GM18861 (cell line): ENCODE measurements at regions not wholly inside any gene's neighbourhood (a gene's known extent, or its start where the extent isn't known, plus 50 kb on each side); places are given as distances from the start of the nearest gene placed in this dataset.
A peak's percentile ranks its signal among the peaks of the same experiment; 100 is the strongest.
"Not testable (repeated sequence)": the region's sequence is repeated elsewhere in the genome, so short reads cannot be mapped to it uniquely, and the experiment has no call there.

Experiments
- ATAC-seq: cut with Tn5 transposase; IDR thresholded peaks from one replicate; pipeline ENCODE4 v1.9.1; 2021; ENCODE audit not compliant: unreplicated experiment

DNA sequence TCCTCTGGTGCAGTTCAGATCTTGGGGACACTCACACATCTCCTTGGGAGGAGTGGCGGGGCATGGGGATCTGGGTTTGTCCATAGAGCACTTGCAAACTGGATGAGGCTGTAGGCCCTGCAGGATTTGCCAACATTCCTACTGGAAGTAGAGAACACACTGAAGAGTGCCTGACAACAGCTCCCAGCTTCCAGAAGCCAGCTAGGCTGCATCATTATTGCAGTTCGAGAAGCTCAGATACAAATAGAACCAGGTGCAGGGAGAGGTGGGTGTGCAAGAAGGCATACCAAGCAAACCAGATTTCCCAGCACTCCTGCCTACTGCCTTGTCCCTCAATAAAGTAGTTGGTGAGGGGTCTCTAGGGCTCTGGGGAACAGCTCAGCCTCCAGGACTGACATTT lies 52.5 kb downstream of the RHOB start:
- ATAC-seq, result no peak

DNA sequence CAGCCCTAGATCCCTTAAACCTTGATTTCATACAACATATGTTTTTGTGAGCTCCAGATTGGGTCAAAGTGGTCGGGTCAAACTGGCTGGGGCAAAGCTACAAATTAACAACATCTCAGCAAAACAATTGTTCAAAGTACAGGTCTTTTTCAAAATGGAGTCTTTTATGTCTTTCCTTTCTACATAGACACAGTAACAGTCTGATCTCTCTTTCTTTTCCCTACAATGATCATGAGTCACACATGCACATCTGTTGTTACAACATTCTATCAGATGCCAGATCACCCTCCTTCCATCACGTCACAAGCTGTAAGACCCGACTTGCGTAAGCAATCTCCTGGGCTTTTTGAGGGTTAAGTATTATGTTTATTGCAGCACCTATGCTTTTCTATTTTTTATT lies 55.1 kb downstream of the RHOB start:
- ATAC-seq, result no peak

DNA sequence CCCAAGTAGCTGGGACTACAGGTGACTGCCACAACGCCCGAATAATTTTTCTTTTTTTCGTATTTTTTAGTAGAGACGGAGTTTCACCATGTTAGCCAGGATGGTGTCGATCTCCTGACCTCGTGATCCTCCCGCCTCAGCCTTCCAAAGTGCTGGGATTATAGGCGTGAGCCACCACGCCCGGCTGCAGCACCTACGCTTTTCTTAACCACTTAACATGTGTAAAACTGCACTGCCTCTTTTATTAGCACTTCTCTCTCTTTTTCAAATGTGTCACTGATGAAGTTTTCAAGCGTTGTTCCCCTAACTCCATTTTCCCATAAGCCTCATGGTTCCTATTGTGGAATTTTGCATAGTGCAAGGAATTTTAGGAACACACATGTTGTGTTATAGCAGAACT lies 55.6 kb downstream of the RHOB start:
- not testable (repeated sequence) for ATAC-seq

DNA sequence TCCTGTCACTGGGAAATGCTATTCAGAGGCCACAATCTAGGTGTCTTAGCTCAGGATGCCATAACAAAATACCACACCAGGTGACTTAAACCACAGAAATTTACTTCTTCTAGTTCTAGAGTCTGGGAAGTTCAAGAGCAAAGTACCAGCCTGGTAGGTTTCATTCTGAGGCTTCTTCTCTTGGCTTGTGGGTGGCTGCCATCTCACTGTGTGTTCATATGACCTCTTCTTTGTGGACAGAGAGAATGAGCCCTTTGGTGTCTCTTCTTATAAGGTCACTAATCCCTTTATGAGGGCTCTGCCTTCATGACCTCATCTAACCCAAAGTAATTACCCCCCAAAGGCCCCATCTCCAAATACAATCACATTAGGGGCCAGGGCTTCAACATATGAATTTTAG lies 57.3 kb downstream of the RHOB start:
- ATAC-seq, result no peak

DNA sequence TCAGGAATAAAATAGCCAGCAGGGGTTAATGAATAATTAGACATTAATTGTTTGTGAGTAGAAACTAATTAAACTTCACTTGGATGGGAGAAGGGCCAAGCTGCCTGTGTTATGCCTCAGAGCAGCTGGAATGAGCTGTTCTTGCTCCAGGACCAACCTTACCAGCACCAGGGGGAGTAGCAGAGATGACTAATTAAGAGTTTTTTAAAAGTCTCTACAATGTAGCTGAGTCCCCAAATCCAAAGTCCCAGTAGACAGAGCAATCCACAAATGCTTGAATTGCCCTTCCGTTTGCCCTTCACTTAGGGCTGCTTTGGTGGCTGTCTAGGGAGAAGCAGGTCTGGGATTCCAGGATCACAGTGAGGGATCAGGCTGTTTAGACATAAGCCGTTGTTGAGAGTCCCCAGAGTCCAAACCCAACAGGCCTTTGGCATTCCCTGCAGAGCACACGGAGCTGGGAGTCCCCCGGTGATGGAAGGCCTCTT lies 59.4 kb downstream of the RHOB start:
- no peak for ATAC-seq

DNA sequence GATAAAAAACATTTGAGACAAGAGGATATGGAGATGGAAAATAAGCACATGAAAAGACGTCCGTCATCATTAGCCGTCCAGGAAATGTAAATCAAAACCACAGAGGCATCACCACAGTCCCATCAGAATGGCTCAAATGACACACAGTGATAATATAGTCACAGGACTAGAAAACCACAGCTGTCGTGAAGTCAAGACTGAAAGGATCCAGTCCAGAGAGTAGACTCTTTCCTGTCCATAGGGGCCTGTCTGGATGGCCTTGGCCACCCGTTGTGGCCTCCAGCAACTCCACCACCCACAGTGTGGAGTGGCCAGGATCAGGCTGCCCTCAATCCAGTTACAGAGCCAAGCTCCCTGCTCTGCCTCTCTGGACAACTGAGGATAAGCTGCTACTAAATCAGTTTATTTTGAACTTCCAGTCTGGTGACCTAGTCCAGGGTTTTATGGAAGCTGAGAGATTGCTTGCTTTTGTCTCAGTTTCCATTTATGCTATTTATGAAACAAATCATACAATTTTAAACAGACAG lies 60.4 kb downstream of the RHOB start:
- peak; percentile 98 for ATAC-seq

DNA sequence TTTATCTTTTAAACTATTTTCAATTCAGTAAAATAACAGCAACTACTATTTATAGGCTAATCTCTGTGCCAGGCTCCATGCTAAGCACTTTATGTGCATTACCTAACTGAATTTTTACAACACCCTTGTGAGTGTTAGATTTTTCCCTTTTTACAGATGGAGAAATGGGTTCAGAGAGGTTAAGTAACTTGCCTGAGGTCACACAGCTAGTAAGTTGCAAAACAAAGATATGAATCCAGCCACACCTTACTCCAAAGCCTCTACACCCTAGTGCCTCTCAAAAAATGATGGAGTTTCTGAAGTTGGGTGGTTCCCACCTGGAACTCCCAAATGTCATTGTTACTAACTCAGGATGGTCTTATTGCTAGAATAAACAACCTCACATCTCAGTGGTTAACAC lies 60.8 kb downstream of the RHOB start:
- ATAC-seq, result no peak

DNA sequence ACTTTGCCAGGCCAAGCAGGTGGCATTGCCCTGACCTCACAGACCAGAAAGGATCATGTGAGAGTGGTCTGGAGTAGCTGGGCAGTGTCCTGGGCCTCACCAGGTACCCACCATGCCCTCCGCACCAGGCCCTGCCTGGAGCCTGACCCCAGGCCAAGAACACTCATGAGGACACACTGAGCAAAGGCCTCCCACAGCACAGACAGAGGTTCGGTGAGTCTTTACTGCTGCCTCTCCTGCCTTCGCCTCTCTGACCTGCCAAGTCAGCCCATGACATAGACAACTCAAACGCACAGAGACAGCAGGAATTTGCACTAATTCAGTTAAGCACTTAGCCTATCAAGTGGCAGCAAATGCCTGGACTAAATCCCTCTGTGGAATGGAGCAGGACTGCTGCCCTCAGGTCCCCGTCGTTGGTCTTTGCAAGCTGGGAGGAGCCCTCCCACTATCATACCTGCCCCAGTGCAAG lies 62.5 kb downstream of the RHOB start:
- ATAC-seq, result no peak

DNA sequence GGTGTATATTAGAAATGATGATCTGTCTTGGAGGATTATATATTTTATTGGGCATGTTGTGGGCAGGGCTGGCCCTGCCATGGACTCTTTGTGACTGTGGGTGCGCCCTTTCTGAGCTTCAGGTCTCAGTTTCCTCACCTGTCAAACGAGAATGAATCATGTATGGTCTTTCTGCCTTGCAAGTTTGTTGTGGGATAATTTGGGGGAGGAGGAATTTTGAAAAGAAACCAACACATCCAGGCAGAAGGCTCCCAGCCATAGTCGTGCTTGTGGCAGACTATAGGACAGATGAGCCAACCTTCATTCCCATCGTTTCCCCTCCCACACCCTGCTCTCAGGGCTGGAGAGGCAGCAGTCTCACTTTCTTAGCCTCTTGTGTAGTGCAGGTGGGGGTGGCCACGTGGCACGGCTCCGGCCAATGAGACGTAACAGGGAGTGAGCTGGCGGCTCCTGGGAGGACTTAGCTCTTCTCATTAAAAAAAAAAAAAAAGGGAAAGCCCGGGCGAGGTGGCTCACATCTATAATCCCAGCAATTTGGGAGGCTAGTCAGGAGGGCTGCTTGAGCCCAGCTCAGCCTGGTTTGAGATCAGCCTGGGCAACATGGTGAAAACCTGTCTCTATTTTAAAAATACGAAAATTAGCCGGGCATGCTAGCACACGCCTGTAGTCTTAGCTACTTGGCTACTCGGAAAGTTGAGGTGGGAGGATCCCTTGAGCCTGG lies 63.1 kb downstream of the RHOB start:
- no peak for ATAC-seq

DNA sequence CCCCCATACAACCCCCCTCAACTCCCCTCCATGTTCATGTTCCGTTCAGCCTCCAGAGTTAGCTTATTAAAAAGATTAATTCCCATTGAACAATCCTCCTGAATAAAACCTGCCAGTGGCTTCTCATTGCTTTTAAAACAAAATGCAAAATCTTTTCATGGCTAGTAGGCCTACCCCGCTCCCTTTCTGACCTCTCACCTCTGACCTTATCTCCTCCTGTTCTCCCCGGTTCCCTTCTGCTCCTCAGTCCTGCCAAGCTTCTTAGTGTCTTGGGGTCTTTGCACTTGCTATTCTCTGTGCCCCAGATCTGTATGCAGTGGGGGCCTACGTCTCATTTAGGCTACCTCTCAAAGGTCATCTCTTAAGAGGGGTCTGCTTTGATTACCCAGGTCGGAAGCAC lies 64.3 kb downstream of the RHOB start:
- no peak for ATAC-seq

DNA sequence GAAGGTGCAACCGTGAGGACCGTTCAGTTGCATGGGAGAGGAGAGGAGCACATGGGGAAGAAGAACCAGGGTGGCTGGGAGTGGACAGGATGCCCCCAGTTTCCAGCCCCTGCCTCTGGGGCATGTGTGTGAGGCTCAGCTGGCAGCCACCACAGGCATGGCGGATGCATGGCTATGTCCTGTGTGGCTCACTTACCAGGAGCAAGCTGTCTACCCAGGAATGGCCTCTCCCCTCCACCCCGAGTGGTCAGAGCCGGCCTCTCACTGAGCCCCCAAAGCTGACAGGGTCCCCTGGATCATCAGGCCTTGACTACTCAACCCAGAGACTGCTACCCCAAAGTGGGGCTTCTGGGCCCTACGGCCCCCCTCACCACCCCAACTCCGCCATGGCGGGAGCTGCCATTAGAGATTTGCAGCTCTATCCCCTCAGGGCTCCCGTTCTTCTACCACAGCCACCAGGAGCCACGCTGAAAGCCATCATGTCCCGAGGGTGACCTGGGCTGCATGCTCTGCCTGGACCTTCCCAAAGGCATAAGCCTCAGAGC lies 65.3 kb downstream of the RHOB start:
- no peak for ATAC-seq

DNA sequence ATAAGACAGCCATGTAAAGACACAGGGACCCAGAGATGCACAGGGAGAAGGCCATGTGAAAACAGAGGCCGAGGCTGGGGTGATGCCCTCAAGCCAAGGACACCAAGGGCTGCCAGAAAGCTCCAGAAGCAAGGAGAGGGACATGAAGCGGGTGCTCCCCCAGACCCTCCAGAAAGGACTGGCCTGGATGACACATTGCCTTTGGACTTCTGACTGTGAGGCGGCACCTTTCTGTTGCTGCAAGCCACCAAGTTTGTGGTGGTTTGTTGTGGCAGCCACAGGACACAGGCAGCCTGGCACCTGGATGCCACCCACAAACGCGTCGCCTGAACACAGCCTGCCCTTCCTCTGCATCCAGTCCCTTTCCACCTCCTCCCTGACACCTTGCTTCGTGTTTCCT lies 67.1 kb downstream of the RHOB start:
- no peak for ATAC-seq

DNA sequence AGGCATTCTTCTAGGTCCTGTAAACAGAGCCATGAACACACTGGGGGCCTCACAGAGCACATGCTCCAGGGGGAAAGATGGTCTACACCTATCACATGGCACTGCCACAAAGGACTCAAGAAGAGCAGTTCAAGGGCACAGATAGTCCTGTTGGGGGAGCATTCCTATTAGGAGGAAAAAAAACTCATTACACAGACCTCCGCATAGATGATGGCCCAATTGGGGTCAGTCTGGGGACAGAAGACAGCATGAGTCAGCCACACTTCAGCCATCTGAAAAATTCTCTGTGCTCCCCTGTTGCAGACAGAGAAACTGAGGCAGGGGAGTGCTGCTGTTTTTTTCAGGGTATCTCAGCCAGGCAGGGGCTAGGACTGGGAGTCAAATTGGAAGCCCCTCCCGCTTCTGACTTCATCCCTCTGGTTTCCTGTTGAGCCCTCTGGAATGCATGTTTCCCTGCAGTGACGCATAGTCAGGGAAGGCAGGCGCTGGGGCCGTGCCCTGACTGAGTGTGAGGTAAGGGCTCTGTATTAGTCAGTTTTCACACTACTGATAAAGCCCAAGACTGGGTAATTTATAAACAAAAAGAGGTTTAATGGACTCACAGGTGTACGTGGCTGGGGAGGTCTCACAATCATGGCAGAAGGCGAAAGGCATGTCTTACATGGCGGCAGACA lies 67.9 kb downstream of the RHOB start:
- ATAC-seq, result no peak

DNA sequence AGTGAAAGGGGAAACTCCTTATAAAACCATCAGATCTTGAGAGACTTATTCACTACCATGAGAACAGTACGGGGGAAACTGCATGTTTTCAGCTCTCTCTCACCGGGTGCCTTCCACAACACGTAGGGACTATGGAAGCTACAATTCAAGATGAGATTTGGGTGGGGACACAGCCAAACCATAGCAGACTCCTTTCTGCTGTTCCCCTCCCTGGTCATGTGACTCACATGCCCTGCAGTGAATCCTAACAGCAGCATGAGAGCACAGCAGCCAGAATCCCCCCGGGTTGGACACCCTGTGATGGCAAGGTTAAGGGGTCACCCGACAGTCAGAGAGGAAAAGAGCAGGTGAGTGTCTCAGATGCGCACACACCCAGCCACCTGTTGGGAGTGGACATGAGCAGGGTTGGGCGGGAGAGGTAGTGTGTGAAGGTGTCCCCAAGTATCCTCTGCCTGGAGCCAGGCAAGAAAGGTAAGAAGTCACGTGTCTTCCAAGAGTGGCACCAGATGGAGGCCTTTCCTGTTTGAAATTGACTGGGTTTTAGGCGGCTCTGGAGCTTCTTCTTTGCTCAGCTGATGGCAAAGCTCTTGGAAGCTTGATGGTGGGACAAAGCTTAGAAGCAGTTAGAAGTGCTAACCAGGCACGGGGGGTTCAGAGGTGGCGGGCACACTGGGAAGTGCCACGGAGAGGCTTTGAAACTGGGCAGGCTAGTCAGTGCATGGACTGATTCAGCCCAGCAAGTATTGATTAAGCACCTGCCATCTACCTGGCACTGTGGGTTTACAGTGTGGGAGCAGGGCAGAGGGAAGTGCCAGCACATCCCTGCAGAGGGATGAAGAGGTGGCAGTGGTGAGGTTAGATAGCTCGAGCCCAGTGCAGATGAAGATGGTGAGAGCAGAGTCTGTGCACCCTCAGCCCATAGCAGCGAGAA lies 68.7 kb downstream of the RHOB start:
- ATAC-seq, result no peak

DNA sequence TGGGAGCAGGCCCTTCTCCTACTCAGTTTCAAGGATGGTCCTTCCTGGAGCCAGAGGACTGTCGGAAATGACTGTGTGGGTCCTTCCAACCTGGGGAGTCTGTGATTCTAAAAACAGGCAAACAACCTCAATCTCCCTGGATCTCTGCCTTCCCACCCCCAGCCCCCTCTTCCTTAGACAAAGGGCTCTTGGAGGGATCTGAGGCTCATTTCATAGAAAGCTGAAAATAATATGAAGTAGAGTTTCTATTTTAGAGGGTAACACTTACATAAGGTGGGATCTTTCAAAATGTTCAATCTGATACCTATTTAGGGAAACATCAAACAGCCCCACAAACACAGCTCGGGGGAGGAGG lies 69.4 kb downstream of the RHOB start:
- no peak for ATAC-seq

DNA sequence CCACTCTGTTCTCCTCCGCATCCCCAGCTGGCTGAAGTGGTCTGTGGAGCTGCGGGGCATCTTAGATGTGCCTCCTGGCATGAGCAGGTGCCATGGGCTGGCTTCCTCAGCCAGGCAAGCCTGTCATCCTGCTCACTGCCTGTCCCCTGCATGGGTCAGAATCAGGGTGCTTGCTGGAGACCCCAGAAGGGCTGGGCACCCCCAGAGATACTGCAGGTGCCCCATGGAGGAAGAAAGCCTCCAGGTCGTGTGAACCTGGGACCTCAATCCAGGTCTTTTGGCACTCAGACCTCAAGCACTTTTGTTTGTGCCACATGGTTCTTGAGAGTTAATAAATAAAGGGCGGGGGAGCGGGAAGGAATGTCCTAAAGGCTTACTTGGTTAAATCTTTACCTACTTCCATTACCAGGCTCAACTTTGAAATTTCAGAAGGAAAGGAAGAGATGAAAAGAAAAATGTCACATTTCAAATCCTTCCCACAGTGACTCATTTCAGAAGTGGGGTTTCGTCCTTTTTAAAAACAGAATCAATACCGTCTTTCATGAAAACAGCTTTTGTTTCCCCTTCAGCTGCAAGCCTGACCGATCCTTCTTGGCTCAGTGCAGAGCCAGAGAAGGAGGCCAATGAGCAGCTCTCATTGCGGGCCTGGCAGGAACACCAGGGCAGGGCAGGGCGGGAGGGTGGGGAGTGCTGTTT lies 69.9 kb downstream of the RHOB start:
- ATAC-seq, result peak; percentile 83

DNA sequence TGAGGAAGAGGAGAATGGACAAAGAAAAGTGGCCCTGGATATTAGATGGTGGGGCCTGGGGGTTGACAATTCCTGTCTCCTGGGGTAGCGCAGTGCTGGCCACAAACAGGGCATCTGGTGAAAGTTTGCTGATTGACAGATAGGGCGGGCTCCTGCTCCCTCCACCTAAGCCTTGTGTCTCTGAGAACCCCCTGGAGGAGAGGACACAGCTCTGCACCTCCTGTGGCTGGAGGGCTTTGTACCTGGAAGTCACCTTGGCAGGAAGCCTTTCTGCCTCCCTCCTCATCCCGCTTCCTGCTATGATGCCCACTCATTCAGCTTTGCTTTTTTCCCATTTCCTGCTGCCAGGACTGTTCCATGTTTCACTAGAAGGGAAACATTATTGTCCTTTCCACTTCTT lies 72.4 kb downstream of the RHOB start:
- ATAC-seq, result no peak

DNA sequence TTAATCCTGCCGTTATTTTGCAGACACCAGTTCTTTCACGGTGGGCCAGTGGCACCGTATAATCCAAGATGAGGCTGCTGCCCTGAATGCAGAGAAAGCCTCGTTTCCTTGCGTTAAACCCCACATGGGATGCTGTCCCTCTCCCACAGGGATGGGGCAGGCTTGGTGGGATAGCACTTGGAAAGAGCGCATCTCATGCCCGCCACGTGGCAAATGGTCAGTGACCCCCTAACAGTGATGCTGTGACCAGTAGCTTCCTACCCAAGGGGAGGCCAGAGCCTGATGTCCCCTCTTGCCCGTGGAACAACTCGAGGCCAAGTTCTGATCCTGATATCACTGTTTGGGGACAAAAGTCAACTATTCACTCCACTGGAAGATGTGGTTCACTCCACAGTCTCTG lies 73.3 kb downstream of the RHOB start:
- ATAC-seq, result no peak

DNA sequence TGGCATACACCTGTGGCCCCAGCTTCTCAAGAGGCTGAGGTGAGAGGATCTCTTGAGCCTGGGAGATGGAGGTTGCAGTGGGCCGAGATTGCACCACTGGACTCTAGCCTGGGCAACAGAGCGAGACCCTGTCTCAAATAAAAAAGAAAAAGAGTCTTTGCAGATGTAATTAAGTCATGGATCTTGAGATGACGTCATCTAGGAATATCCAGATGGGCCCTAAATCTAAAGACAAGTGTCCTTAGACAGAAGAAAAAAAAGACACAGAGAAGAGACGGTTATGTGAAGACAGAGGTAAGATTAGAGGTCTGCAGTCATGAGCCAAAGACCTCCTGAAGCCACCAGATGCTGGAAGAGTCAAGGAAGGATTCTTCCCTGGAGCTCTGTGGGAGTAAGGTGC lies 74.3 kb downstream of the RHOB start:
- no peak for ATAC-seq

DNA sequence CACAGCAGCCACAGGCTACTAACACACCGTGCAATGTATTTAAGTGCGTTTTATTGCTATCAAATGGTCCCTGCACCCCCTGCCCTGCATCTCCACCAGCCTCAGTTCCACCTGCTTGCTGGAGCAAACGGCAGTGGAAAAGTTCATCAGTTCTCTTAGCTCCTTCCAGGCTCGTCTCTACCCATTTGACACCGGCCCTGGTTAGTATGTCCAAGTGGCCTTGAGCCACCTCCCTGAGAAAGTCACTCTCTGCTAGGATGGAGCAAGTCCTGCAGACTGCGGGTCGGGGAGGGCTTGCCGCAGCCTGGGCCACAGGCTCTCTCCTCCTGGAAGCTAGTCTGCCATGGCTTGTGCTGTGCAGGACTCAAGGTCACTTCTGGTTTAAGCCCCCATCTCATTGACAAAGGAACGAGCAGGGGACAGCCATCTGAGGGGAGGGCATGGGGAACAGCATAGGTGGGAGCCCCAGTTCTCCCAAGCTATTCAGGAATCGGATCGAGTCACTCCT lies 74.9 kb downstream of the RHOB start:
- ATAC-seq, result no peak
